ENCODE measurements at regions not wholly inside any gene's neighbourhood (a gene's known extent, or its start where the extent isn't known, plus 50 kb on each side); places are given as distances from the start of the nearest gene placed in this dataset.

GRCh38 chr3:70530626-70531025 is 218.2 kb upstream of the MDFIC2 start:
- ATAC-seq (no peak), FAIRE-seq (no peak), DNase-seq (ENCODE audit: low read depth in 1 of 2, low spot score in 1 of 2) (no peak)
- no peak for TF ChIP-seq ELK1 (IDR thresholded peaks at IDR 0.05; ENCODE audit: low read depth, low read length)
- no peak for TF ChIP-seq E2F6 (IDR thresholded peaks at IDR 0.05; ENCODE audit: borderline replicate concordance, low read depth)
- TF ChIP-seq FOSL2 (IDR thresholded peaks at IDR 0.05), result no peak
- TF ChIP-seq FOSL2 (CRISPR knock-in tag; IDR thresholded peaks at IDR 0.05), result no peak
- no peak for TF ChIP-seq RCOR1 (IDR thresholded peaks at IDR 0.05; ENCODE audit: low read depth, low read length)
- TF ChIP-seq FOXS1 (CRISPR knock-in tag; IDR thresholded peaks at IDR 0.05), result no peak
- TF ChIP-seq MAFK (IDR thresholded peaks at IDR 0.05; ENCODE audit: partially characterized antibody), result no peak
- TF ChIP-seq ZNF302 (CRISPR knock-in tag; IDR thresholded peaks at IDR 0.05), result no peak
- no peak for TF ChIP-seq NR3C1 (IDR thresholded peaks at IDR 0.05)
- TF ChIP-seq HOXA7 (CRISPR knock-in tag; IDR thresholded peaks at IDR 0.05), result no peak
- TF ChIP-seq HOXB5 (CRISPR knock-in tag; IDR thresholded peaks at IDR 0.05), result no peak
- TF ChIP-seq HOXB13 (CRISPR knock-in tag; IDR thresholded peaks at IDR 0.05; ENCODE audit: low read depth), result no peak
- TF ChIP-seq ESRRA (IDR thresholded peaks at IDR 0.05; ENCODE audit: borderline replicate concordance, low read length), result no peak
- TF ChIP-seq MYC (IDR thresholded peaks at IDR 0.05; ENCODE audit: borderline replicate concordance, low read length), result no peak
- no peak for TF ChIP-seq SMC3 (IDR thresholded peaks at IDR 0.05)
- no peak for TF ChIP-seq EP300 (IDR thresholded peaks at IDR 0.05)
- TF ChIP-seq ATOH8 (CRISPR knock-in tag; IDR thresholded peaks at IDR 0.05; ENCODE audit: low read depth), result no peak
- no peak for TF ChIP-seq PHF8 (IDR thresholded peaks at IDR 0.05; ENCODE audit: borderline replicate concordance, low read depth)
- TF ChIP-seq PBX3 (IDR thresholded peaks at IDR 0.05), result no peak
- no peak for TF ChIP-seq ZSCAN20 (CRISPR knock-in tag; IDR thresholded peaks at IDR 0.05)
- TF ChIP-seq HEYL (CRISPR knock-in tag; IDR thresholded peaks at IDR 0.05), result no peak
- ChIA-PET POLR2A (no interaction called here), CTCF (interaction anchor here (0.9 kb wide), 1 partner anchor 534 kb away, joined by 3 read pairs; no protein-coding TSS in a partner anchor)
- H3K27ac ChIP-seq, result no peak overlapping the region
- WGBS (ENCODE audit: missing lambda C conversion rate), result 63% methylated on average over 4 of the region's 4 CpGs
- no peaks in the 10 kb centered on the region for H3K9me3 ChIP-seq
- no peak overlapping the region for H3K4me2 ChIP-seq
- H3K4me3 ChIP-seq, result no peak overlapping the region
- H3K4me1 ChIP-seq, result no peaks in the 10 kb centered on the region

- ATAC-seq (no peak), FAIRE-seq (no peak), DNase-seq (ENCODE audit: low read depth in 1 of 2, low spot score in 1 of 2) (no peak)
- TF ChIP-seq CBX2 (IDR thresholded peaks at IDR 0.05; ENCODE audit: borderline replicate concordance, low read depth) (no peak), CHD4 (IDR thresholded peaks at IDR 0.05; ENCODE audit: borderline replicate concordance) (no peak), EHMT2 (IDR thresholded peaks at IDR 0.05; ENCODE audit: low read depth) (no peak), ELK1 (IDR thresholded peaks at IDR 0.05; ENCODE audit: low read depth, low read length) (no peak), ESRRA (IDR thresholded peaks at IDR 0.05; ENCODE audit: borderline replicate concordance, low read length) (no peak), CEBPB (IDR thresholded peaks at IDR 0.05) (no peak), MAFK (IDR thresholded peaks at IDR 0.05; ENCODE audit: partially characterized antibody) (no peak), EHF (CRISPR knock-in tag; IDR thresholded peaks at IDR 0.05) (no peak), ATOH8 (CRISPR knock-in tag; IDR thresholded peaks at IDR 0.05; ENCODE audit: low read depth) (no peak), BHLHE40 (IDR thresholded peaks at IDR 0.05; ENCODE audit: low read depth, low read length) (no peak), FOXS1 (CRISPR knock-in tag; IDR thresholded peaks at IDR 0.05) (no peak), EP300 (IDR thresholded peaks at IDR 0.05) (no peak), HMGXB4 (CRISPR knock-in tag; IDR thresholded peaks at IDR 0.05; ENCODE audit: borderline replicate concordance) (no peak), CHD2 (IDR thresholded peaks at IDR 0.05; ENCODE audit: low read length, partially characterized antibody) (no peak), ZNF302 (CRISPR knock-in tag; IDR thresholded peaks at IDR 0.05) (no peak), HOXB5 (CRISPR knock-in tag; IDR thresholded peaks at IDR 0.05) (no peak), RNF2 (IDR thresholded peaks at IDR 0.05; ENCODE audit: borderline replicate concordance, low read depth) (no peak)
- WGBS (ENCODE audit: missing lambda C conversion rate), result 57% methylated on average over 8 of the region's 8 CpGs
- H3K27ac ChIP-seq, result no peak overlapping the region
- H3K4me1 ChIP-seq, result no peaks in the 10 kb centered on the region
- no peak overlapping the region for H3K4me3 ChIP-seq
- H3K4me2 ChIP-seq, result no peak overlapping the region
- no peaks in the 10 kb centered on the region for H3K9me3 ChIP-seq
- CTCF ChIA-PET, result interaction anchor here (0.9 kb wide), 1 partner anchor 436 kb away, joined by 4 read pairs; no protein-coding TSS in a partner anchor
- POLR2A ChIA-PET, result no interaction called here
Observed at GRCh38 chr3:70527026-70527425, 214.6 kb upstream of the MDFIC2 start.

Data from A549 (cell line).